Fibroblast of lung (primary cell): ENCODE measurements at regions not wholly inside any gene's neighbourhood (a gene's known extent, or its start where the extent isn't known, plus 50 kb on each side); places are given as distances from the start of the nearest gene placed in this dataset.
"Not testable (repeated sequence)": the region's sequence is repeated elsewhere in the genome, so short reads cannot be mapped to it uniquely, and the experiment has no call there.

ENCODE experiments used
- DNase-seq, 2 donors: peaks; one replicate each; pipeline versions ENCODE4 v3.0.0 to v3.0.0-alpha.2; 2010; ENCODE audit warnings: low read depth in 2 of 2
- H2AFZ ChIP-seq: 2 replicates; pipeline ENCODE4 v1.5.1; 2012; ENCODE audit warnings: low read length, control low read depth, inconsistent platforms
- H3K27ac ChIP-seq: 2 replicates; pipeline ENCODE4 v1.5.1; 2011; ENCODE audit warnings: low read length, control low read depth; ENCODE audit not compliant: insufficient read depth
- H3K27me3 ChIP-seq: 2 replicates; pipeline ENCODE4 v1.5.1; 2011; ENCODE audit warnings: mild to moderate bottlenecking, low read length; ENCODE audit not compliant: control insufficient read depth, insufficient read depth
- H3K36me3 ChIP-seq: 2 replicates; pipeline ENCODE4 v1.5.1; 2011; ENCODE audit warnings: low read length; ENCODE audit not compliant: control insufficient read depth, insufficient read depth
- H3K4me1 ChIP-seq: 2 replicates; pipeline ENCODE4 v1.5.1; 2011; ENCODE audit warnings: low read length; ENCODE audit not compliant: control insufficient read depth, insufficient read depth; ENCODE audit errors: extremely low read depth
- H3K4me2 ChIP-seq: 2 replicates; pipeline ENCODE4 v1.5.1; 2011; ENCODE audit warnings: low read length, control low read depth; ENCODE audit not compliant: insufficient read depth; ENCODE audit errors: extremely low read depth
- H3K4me3 ChIP-seq, 4 experiments: fragments of 200-600 bp in 1 of 4; sonication (generic) in 1 of 4; replicated peaks in 1 of 4; 2 replicates each; pipeline ENCODE4 v1.5.1; 2011 to 2016; ENCODE audit warnings: low read length in 4 of 4, low read depth in 3 of 4, mild to moderate bottlenecking in 3 of 4, control low read depth in 2 of 4, inconsistent platforms in 1 of 4, mixed read lengths in 1 of 4; ENCODE audit not compliant: insufficient read depth in 1 of 4; ENCODE audit errors: control extremely low read depth in 1 of 4
- H3K79me2 ChIP-seq: 2 replicates; pipeline ENCODE4 v1.5.1; 2012; ENCODE audit warnings: mild to moderate bottlenecking, low read length, inconsistent platforms; ENCODE audit not compliant: control insufficient read depth, insufficient read depth
- H3K9ac ChIP-seq: 2 replicates; pipeline ENCODE4 v1.5.1; 2011; ENCODE audit warnings: mild to moderate bottlenecking, low read length, control low read depth; ENCODE audit not compliant: insufficient read depth
- H3K9me3 ChIP-seq: 2 replicates; pipeline ENCODE4 v1.5.1; 2012; ENCODE audit warnings: low read depth, low read length; ENCODE audit not compliant: control insufficient read depth, insufficient read depth
- H4K20me1 ChIP-seq: 2 replicates; pipeline ENCODE4 v1.5.1; 2011; ENCODE audit warnings: low read length; ENCODE audit not compliant: control insufficient read depth, insufficient read depth; ENCODE audit errors: extremely low read depth
- CTCF ChIP-seq, 2 donors: IDR thresholded peaks in 1 of 2; conservative IDR thresholded peaks in 1 of 2; 1 replicate in 1 of 2; 2 replicates in 1 of 2; pipeline ENCODE4 v1.5.1; 2011 to 2012; ENCODE audit warnings: low read length in 2 of 2, control low read depth in 1 of 2, inconsistent platforms in 1 of 2, low read depth in 1 of 2, mild to moderate bottlenecking in 1 of 2
- EZH2 ChIP-seq: IDR thresholded peaks from 2 replicates; pipeline ENCODE4 v1.5.1; 2012; ENCODE audit warnings: low read length, control low read depth, mild to moderate bottlenecking; ENCODE audit errors: missing control alignments

GRCh38 chr4:144421839-144422565 lies 224.0 kb upstream of the HHIP start:
- Histone ChIP-seq H3K4me2 (no peak overlapping the region), H3K9me3 (no peaks in the 10 kb centered on the region), H2AFZ (no peak overlapping the region), H3K36me3 (no peaks in the 10 kb centered on the region), H3K9ac (no peak overlapping the region), H3K4me3 (no peak overlapping the region), H3K4me1 (no peaks in the 10 kb centered on the region), H3K79me2 (no peaks in the 10 kb centered on the region), H4K20me1 (no peaks in the 10 kb centered on the region), H3K27me3 (no peaks in the 10 kb centered on the region), H3K27ac (no peak overlapping the region)
- TF ChIP-seq CTCF (conservative IDR thresholded peaks at IDR 0.05 in 1 of 2, IDR thresholded peaks at IDR 0.05 in 1 of 2; ENCODE audit: low read depth in 1 of 2, low read length in 2 of 2) (no peak), EZH2 (no peak)
- DNase-seq = peak in 1 of 2 donors; percentile 53

DNA sequence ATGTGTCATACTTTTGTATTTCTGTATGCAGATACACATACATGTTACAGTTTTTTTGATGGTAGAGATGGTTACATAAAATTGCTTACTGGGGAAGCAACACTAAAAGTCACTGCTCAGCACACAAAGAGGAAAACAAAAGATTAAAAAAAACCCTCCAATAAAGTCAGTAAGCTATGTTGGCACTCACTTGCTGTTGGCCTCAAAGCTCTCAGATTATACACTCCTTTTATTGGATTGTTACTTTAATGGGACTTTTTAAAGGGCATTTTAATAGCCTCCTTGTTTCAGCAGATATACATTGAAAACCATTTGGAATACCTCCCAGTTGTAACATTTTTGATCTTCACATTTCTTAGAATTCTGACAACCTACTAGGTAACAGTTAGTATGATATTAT lies 222.0 kb upstream of the HHIP start:
- no peak overlapping the region for H3K9ac ChIP-seq
- H3K27ac ChIP-seq = no peak overlapping the region
- H3K79me2 ChIP-seq = no peaks in the 10 kb centered on the region
- no peak overlapping the region for H3K4me3 ChIP-seq
- DNase-seq = no peak
- no peak overlapping the region for H3K4me2 ChIP-seq
- no peaks in the 10 kb centered on the region for H4K20me1 ChIP-seq
- no peaks in the 10 kb centered on the region for H3K4me1 ChIP-seq
- no peaks in the 10 kb centered on the region for H3K9me3 ChIP-seq
- TF ChIP-seq EZH2 = no peak
- TF ChIP-seq CTCF (conservative IDR thresholded peaks at IDR 0.05 in 1 of 2, IDR thresholded peaks at IDR 0.05 in 1 of 2; ENCODE audit: low read depth in 1 of 2, low read length in 2 of 2) = no peak
- no peaks in the 10 kb centered on the region for H3K36me3 ChIP-seq
- no peaks in the 10 kb centered on the region for H3K27me3 ChIP-seq
- H2AFZ ChIP-seq = no peak overlapping the region

DNA sequence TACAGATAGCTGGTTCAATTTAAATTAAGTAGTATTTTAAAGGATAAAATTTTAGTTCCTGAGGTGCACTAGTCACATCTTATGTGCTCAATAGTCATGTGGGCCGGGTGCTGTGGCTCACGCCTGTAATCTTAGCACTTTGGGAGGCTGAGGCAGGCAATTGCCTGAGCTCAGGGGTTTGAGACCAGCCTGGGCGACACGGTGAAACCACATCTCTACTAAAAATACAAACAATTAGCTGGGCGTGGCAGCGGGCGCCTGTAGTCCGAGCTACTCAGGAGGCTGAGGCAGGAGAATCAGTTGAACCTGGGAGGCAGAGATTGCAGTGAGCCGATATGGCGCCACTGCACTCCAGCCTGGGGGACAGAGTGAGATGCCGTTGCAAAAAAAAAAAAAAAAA lies 219.9 kb upstream of the HHIP start:
- not testable (repeated sequence) for H4K20me1 ChIP-seq, H3K4me1 ChIP-seq, H3K4me2 ChIP-seq, H3K79me2 ChIP-seq, H3K4me3 ChIP-seq, H3K27ac ChIP-seq, H3K36me3 ChIP-seq, DNase-seq, H3K9me3 ChIP-seq, H3K27me3 ChIP-seq, H3K9ac ChIP-seq, H2AFZ ChIP-seq
